Transverse colon (tissue), 4 donors: ENCODE measurements at regions not wholly inside any gene's neighbourhood (a gene's known extent, or its start where the extent isn't known, plus 50 kb on each side); places are given as distances from the start of the nearest gene placed in this dataset.
"Not testable (repeated sequence)": the region's sequence is repeated elsewhere in the genome, so short reads cannot be mapped to it uniquely, and the experiment has no call there.

Experiments
- DNase-seq: peaks from one replicate; pipeline ENCODE4 v3.0.0-alpha.2; 2019
- H3K27ac ChIP-seq, 4 donors: fragments of 200-600 bp; sonication (generic); 2 replicates each; pipeline ENCODE4 v1.5.1; 2016 to 2018; ENCODE audit warnings: inconsistent platforms in 4 of 4
- H3K27me3 ChIP-seq: fragments of 200-600 bp; sonication (generic); 2 replicates; pipeline ENCODE4 v1.5.1; 2017; ENCODE audit warnings: inconsistent platforms
- H3K36me3 ChIP-seq, 4 donors: fragments of 200-600 bp; sonication (generic); 2 replicates each; pipeline ENCODE4 v1.5.1; 2017 to 2019; ENCODE audit warnings: inconsistent platforms in 4 of 4
- H3K4me1 ChIP-seq, 4 donors: fragments of 200-600 bp; sonication (generic); 2 replicates each; pipeline ENCODE4 v1.5.1; 2017 to 2020; ENCODE audit warnings: inconsistent platforms in 4 of 4
- H3K4me3 ChIP-seq, 4 donors: fragments of 200-600 bp; sonication (generic); 1 replicate in 1 of 4; 2 replicates in 3 of 4; pipeline versions ENCODE4 v1.5.1 to v1.6.1; 2017 to 2019; ENCODE audit warnings: inconsistent platforms in 4 of 4
- H3K9me3 ChIP-seq, 2 donors: fragments of 200-600 bp; sonication (generic); 2 replicates each; pipeline ENCODE4 v1.5.1; 2017 to 2019; ENCODE audit warnings: inconsistent platforms in 2 of 2
- EP300 ChIP-seq: sonication (generic); formaldehyde crosslinking; IDR thresholded peaks from one replicate; pipeline ENCODE4 v1.6.1; 2017; ENCODE audit warnings: antibody characterized with exemption, low read depth
- POLR2A ChIP-seq: fragments of 450-650 bp; IDR thresholded peaks from one replicate; pipeline ENCODE4 v1.6.1; 2016; ENCODE audit warnings: antibody characterized with exemption, mild to moderate bottlenecking, moderate library complexity
- POLR2AphosphoS5 ChIP-seq, 3 donors: sonication (generic); formaldehyde crosslinking; IDR thresholded peaks; one replicate each; pipeline ENCODE4 v1.6.1; 2016; ENCODE audit warnings: antibody characterized with exemption in 3 of 3
- WGBS, 2 donors: methylation state at CpG; one replicate each; pipeline ENCODE4 v1.1.5; 2018; ENCODE audit warnings: low coverage in 1 of 2; 5-methylcytosine and 5-hydroxymethylcytosine counted together
- in situ Hi-C, 4 donors: fragments of 200-750 bp; cut with MboI; loops; one replicate each; pipeline versions ENCODE4 v1.15.0 to v1.15.1; 2017; ENCODE audit warnings: low sequenced_read_pairs in 3 of 4, low pct_ligation_motif_present in 1 of 4, low pct_unique_long_range_greater_than_20kb in 1 of 4
- intact Hi-C: fragments of 100-400 bp; cut with DNase I; formaldehyde crosslinking; loops from one replicate; pipeline ENCODE4 v1.15.1; 2023; ENCODE audit warnings: low total_unique reads
- TF ChIP-seq, protein P1 (sequence below), 5 experiments: fragments of 200-600 bp in 3 of 5; fragments of 450-650 bp in 2 of 5; sonication (generic) in 3 of 5; IDR thresholded peaks; 1 replicate in 2 of 5; 2 replicates in 3 of 5; pipeline ENCODE4 v1.5.1; 2016 to 2017; ENCODE audit warnings: antibody characterized with exemption in 5 of 5, inconsistent platforms in 3 of 5, mild to moderate bottlenecking in 2 of 5, moderate library complexity in 1 of 5

- no peak overlapping the region for H3K27ac ChIP-seq
- no peaks in the 10 kb centered on the region for H3K4me1 ChIP-seq
- H3K27me3 ChIP-seq = no peaks in the 10 kb centered on the region
- H3K9me3 ChIP-seq = no peaks in the 10 kb centered on the region
- 76 to 87% methylated on average over 3 of the region's 3 CpGs for WGBS, 2 donors
- DNase-seq = no peak
- H3K4me3 ChIP-seq = no peak overlapping the region
- intact Hi-C loops = no loop called here
- in situ Hi-C loops = no loop called here
- H3K36me3 ChIP-seq = no peaks in the 10 kb centered on the region
- TF ChIP-seq EP300 = no peak
- no peak for TF ChIP-seq POLR2A
- TF ChIP-seq POLR2AphosphoS5 (IDR thresholded peaks at IDR 0.05) = no peak
- TF ChIP-seq, protein P1, sequence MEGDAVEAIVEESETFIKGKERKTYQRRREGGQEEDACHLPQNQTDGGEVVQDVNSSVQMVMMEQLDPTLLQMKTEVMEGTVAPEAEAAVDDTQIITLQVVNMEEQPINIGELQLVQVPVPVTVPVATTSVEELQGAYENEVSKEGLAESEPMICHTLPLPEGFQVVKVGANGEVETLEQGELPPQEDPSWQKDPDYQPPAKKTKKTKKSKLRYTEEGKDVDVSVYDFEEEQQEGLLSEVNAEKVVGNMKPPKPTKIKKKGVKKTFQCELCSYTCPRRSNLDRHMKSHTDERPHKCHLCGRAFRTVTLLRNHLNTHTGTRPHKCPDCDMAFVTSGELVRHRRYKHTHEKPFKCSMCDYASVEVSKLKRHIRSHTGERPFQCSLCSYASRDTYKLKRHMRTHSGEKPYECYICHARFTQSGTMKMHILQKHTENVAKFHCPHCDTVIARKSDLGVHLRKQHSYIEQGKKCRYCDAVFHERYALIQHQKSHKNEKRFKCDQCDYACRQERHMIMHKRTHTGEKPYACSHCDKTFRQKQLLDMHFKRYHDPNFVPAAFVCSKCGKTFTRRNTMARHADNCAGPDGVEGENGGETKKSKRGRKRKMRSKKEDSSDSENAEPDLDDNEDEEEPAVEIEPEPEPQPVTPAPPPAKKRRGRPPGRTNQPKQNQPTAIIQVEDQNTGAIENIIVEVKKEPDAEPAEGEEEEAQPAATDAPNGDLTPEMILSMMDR (IDR thresholded peaks at IDR 0.05) = no peak
Measured at GRCh38 chr4:27811948-27812347, 951.3 kb downstream of the STIM2 start.

DNA sequence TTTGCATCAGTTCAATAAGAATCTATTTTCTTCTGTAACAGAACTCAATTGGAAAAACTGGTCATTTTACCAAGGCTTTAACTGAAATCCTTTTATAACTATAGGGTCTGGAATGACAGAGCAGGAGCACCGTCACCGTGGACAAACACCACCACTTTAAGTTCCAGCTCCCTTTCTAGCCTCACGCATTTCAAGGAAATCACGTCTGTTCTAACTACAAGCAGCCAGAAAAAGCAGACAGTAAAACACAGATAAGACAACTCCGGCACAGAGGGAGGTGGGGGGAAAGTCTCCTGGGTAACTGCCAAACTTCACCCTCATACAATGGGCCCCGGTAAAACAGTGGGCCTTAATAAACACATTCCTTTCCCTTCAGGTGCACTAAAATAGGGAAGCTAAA is 952.6 kb downstream of the STIM2 start:
- in situ Hi-C loops, H3K36me3 ChIP-seq, H3K4me3 ChIP-seq, H3K27ac ChIP-seq, intact Hi-C loops, DNase-seq, H3K4me1 ChIP-seq, H3K9me3 ChIP-seq, H3K27me3 ChIP-seq: not testable (repeated sequence)
- WGBS, 2 donors = 3 to 24% methylated on average over 6 of the region's 6 CpGs

DNA sequence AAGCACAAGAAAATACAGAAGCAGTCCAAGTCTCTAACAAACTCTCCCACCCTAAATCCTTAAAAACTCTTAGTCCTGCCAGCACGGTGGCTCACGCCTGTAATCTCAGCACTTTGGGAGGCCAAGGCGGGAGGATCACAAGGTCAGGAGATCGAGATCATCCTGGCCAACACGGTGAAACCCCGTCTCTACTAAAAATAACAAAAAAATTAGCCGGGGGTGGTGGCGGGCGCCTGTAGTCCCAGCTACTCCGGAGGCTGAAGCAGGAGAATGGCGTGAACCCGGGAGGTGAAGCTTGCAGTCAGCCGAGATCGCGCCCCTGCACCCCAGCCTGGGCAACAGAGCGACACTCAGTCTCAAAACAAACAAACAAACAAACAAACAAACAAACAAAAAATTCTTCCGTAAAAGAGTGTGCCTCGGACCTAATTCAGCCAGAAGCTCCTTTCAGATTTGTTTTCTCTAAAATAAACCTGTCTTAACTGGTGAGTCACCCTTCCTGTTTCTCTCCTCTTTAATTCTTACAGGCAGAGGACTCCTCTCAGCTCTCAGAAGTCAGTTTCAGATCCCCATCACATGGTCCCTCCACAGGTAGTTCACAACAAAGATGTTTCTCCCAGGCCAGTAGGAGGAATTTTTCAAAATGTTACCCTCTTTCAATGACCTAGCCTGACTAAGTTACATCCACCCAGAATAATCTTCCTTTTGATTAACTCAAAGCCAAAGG is 953.2 kb downstream of the STIM2 start:
- H3K27me3 ChIP-seq, intact Hi-C loops, H3K4me1 ChIP-seq, in situ Hi-C loops, H3K27ac ChIP-seq, H3K9me3 ChIP-seq, H3K36me3 ChIP-seq, DNase-seq, H3K4me3 ChIP-seq: not testable (repeated sequence)
- WGBS, 2 donors = 69 to 80% methylated on average over 10 to 18 of the region's 18 CpGs

DNA sequence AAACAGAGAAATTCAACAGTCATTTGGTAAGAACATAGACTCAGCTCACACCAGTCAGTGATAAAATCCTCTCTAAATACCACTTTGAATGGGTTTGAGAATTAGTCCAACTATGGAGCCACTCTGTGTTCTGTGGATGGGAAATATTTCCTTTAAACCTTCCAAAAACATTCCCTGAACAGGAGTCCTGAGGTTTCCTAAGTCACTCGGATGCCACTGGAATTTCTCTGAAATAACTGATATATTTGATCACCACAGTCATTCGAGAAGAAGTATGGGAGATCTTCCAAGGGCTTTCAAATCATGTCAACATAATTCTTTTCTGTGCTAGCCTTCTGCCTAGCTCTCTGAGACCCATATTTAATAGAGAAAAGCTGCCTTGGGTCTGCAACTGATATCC is 958.6 kb downstream of the STIM2 start:
- in situ Hi-C loops = no loop called here
- Histone ChIP-seq H3K27ac (no peak overlapping the region), H3K4me1 (no peaks in the 10 kb centered on the region), H3K36me3 (no peaks in the 10 kb centered on the region), H3K9me3 (no peaks in the 10 kb centered on the region), H3K27me3 (no peaks in the 10 kb centered on the region), H3K4me3 (no peak overlapping the region)
- intact Hi-C loops = no loop called here
- TF ChIP-seq, protein P1 (IDR thresholded peaks at IDR 0.05) = no peak
- TF ChIP-seq EP300 (no peak), POLR2AphosphoS5 (IDR thresholded peaks at IDR 0.05) (no peak), POLR2A (no peak)
- 47 to 68% methylated on average over 2 of the region's 2 CpGs for WGBS, 2 donors
- DNase-seq = no peak

DNA sequence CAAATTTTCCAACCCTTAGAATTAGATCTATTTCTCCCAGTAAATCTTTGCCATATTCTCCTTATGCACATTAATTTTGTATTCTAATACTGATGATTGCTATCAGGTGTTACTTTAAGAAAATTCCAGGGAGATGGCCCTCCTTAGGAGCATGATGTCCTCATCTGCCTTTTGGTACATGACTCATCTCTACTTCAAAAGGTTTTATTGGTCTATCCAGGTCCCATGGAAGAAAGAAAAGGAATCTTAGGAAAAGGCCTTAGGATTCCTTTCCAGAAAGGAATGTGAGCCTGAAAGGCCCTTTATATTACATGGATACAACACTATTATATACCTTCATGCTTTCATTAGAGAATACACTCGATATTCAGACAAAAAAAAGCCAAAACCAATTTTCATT is 968.2 kb downstream of the STIM2 start:
- 51 to 65% methylated on average over 1 of the region's 1 CpG for WGBS, 2 donors
- DNase-seq = no peak
- no peak overlapping the region for H3K27ac ChIP-seq
- H3K9me3 ChIP-seq = no peaks in the 10 kb centered on the region
- H3K4me3 ChIP-seq = no peak overlapping the region
- no peaks in the 10 kb centered on the region for H3K27me3 ChIP-seq
- in situ Hi-C loops (no loop called here), intact Hi-C loops (no loop called here)
- no peaks in the 10 kb centered on the region for H3K4me1 ChIP-seq
- no peaks in the 10 kb centered on the region for H3K36me3 ChIP-seq
- TF ChIP-seq, protein P1 (IDR thresholded peaks at IDR 0.05) = no peak
- TF ChIP-seq POLR2A = no peak
- TF ChIP-seq EP300 = no peak
- TF ChIP-seq POLR2AphosphoS5 (IDR thresholded peaks at IDR 0.05) = no peak
